ENCODE measurements at regions not wholly inside any gene's neighbourhood (a gene's known extent, or its start where the extent isn't known, plus 50 kb on each side); places are given as distances from the start of the nearest gene placed in this dataset.

DNA sequence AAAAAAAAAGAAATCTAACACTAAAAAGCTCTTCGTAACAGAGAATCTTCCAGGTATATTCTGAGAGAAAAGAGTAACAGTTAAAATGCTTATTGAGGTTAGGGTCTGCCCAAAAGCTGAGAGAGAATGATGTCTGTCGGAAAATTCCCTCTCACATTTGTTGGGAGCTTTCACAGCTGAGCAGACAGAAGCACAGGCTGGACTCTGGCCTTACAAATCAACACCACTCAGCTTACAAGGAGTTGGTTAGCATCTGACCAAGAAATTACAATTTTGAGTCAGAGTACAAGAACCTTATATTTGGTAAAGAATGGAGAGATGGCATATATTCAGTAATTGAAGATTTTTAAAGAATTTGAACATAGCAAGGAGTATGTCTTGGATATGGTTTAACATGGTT is 1561.0 kb upstream of the RAG2 start:
- Mint-ChIP-seq H3K27ac (no peak overlapping the region), H3K27me3 (ENCODE audit: low read depth, poor library complexity) (no peaks in the 10 kb centered on the region), H3K9me3 (no peaks in the 10 kb centered on the region), H3K4me3 (no peak overlapping the region), H3K4me1 (no peaks in the 10 kb centered on the region), H3K36me3 (ENCODE audit: low read depth) (no peaks in the 10 kb centered on the region)
- DNase-seq = no peak
- TF ChIP-seq, protein P1, sequence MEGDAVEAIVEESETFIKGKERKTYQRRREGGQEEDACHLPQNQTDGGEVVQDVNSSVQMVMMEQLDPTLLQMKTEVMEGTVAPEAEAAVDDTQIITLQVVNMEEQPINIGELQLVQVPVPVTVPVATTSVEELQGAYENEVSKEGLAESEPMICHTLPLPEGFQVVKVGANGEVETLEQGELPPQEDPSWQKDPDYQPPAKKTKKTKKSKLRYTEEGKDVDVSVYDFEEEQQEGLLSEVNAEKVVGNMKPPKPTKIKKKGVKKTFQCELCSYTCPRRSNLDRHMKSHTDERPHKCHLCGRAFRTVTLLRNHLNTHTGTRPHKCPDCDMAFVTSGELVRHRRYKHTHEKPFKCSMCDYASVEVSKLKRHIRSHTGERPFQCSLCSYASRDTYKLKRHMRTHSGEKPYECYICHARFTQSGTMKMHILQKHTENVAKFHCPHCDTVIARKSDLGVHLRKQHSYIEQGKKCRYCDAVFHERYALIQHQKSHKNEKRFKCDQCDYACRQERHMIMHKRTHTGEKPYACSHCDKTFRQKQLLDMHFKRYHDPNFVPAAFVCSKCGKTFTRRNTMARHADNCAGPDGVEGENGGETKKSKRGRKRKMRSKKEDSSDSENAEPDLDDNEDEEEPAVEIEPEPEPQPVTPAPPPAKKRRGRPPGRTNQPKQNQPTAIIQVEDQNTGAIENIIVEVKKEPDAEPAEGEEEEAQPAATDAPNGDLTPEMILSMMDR (IDR thresholded peaks at IDR 0.05) = no peak

GRCh38 chr11:38156495-38157146 is 1558.6 kb upstream of the RAG2 start:
- no peak overlapping the region for H3K4me3 Mint-ChIP-seq
- no peaks in the 10 kb centered on the region for H3K27me3 Mint-ChIP-seq (ENCODE audit: low read depth, poor library complexity)
- H3K9me3 Mint-ChIP-seq = no peaks in the 10 kb centered on the region
- no peak for DNase-seq
- H3K4me1 Mint-ChIP-seq = no peaks in the 10 kb centered on the region
- no peak overlapping the region for H3K27ac Mint-ChIP-seq
- TF ChIP-seq, protein P1 (IDR thresholded peaks at IDR 0.05) = no peak
- H3K36me3 Mint-ChIP-seq (ENCODE audit: low read depth) = no peaks in the 10 kb centered on the region

DNA sequence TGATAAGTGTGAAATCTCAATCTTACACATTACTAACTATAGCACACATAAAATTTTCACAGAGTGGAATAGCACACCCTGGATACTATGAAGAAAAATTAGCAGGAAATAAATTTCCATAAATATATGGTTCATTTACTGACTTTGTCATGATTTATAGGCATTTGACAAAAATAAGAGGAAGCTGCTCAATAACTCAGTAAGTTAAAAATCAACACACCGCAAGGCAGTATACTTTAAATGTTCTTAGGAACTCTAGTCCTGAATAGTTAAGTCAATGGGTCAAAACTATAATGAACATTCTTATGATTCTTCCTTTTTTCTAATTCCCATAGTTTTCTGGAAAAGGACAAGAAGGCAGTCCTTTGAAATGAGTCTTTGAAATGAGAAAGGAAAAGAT is 1557.8 kb upstream of the RAG2 start:
- Mint-ChIP-seq H3K36me3 (ENCODE audit: low read depth) (no peaks in the 10 kb centered on the region), H3K4me1 (no peaks in the 10 kb centered on the region), H3K4me3 (no peak overlapping the region), H3K9me3 (no peaks in the 10 kb centered on the region), H3K27me3 (ENCODE audit: low read depth, poor library complexity) (no peaks in the 10 kb centered on the region), H3K27ac (no peak overlapping the region)
- TF ChIP-seq, protein P1 (IDR thresholded peaks at IDR 0.05) = no peak
- no peak for DNase-seq

DNA sequence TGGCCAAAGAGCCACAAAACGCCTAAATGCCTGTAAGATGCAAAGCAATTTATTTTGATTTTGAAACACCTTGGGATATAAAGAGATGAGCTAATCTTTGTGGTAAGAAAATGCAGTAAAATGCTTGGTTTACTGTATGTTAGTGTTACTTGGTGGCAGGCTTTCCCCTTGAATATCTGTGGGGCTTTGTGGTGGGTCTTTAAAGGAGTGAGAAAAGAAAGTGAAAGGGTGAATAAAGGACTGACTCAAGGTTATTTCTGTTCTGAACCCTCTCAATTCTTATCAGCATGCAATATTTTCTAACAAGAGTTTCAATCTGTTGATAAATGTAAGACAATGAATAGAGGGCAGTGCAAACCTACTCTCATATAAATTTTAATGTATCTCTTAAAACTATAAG is 1555.9 kb upstream of the RAG2 start:
- Mint-ChIP-seq H3K4me1 (no peaks in the 10 kb centered on the region), H3K27me3 (ENCODE audit: low read depth, poor library complexity) (no peaks in the 10 kb centered on the region), H3K4me3 (no peak overlapping the region), H3K27ac (no peak overlapping the region), H3K9me3 (no peaks in the 10 kb centered on the region), H3K36me3 (ENCODE audit: low read depth) (no peaks in the 10 kb centered on the region)
- no peak for DNase-seq
- TF ChIP-seq, protein P1 (IDR thresholded peaks at IDR 0.05) = no peak

DNA sequence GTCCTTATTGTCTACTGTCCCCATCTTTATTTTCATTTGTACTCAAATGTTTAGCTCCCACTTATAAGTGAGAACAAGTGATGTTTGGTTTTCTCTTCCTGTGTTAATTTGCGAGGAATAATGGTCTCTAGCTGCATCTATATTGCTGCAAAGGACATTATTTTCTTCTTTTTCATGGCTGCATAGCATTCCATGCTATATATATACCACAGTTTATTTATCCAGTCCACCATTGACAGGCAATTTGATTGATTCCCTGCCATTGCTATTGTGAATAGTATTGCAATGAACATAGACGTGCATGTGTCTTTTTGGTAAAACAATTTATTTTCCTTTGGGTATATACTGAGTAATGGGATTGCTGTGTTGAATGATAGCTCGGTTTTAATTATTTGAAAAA is 1545.8 kb upstream of the RAG2 start:
- H3K36me3 Mint-ChIP-seq (ENCODE audit: low read depth) = no peaks in the 10 kb centered on the region
- TF ChIP-seq, protein P1 (IDR thresholded peaks at IDR 0.05) = no peak
- no peaks in the 10 kb centered on the region for H3K4me1 Mint-ChIP-seq
- no peak overlapping the region for H3K4me3 Mint-ChIP-seq
- no peaks in the 10 kb centered on the region for H3K27me3 Mint-ChIP-seq (ENCODE audit: low read depth, poor library complexity)
- peaks cover 4% of the 10 kb centered on the region for H3K9me3 Mint-ChIP-seq
- H3K27ac Mint-ChIP-seq = no peak overlapping the region
- DNase-seq = no peak

- DNase-seq = no peak
- no peak overlapping the region for H3K27ac Mint-ChIP-seq
- no peak overlapping the region for H3K4me3 Mint-ChIP-seq
- H3K4me1 Mint-ChIP-seq = no peaks in the 10 kb centered on the region
- TF ChIP-seq, protein P1 (IDR thresholded peaks at IDR 0.05) = no peak
- no peaks in the 10 kb centered on the region for H3K36me3 Mint-ChIP-seq (ENCODE audit: low read depth)
- H3K27me3 Mint-ChIP-seq (ENCODE audit: low read depth, poor library complexity) = no peaks in the 10 kb centered on the region
- peaks cover 14% of the 10 kb centered on the region for H3K9me3 Mint-ChIP-seq
Observed at GRCh38 chr11:38138972-38139371, 1540.9 kb upstream of the RAG2 start.
